Hematopoietic multipotent progenitor cell treated with erythropoietin and hydrocortisone succinate and interleukin-3 and kit ligand, for 8 days (in vitro differentiated cells): ENCODE measurements at regions not wholly inside any gene's neighbourhood (a gene's known extent, or its start where the extent isn't known, plus 50 kb on each side); places are given as distances from the start of the nearest gene placed in this dataset.

Source experiments
- DNase-seq: peaks from one replicate; pipeline ENCODE4 v3.0.0-alpha.2; 2015

DNA sequence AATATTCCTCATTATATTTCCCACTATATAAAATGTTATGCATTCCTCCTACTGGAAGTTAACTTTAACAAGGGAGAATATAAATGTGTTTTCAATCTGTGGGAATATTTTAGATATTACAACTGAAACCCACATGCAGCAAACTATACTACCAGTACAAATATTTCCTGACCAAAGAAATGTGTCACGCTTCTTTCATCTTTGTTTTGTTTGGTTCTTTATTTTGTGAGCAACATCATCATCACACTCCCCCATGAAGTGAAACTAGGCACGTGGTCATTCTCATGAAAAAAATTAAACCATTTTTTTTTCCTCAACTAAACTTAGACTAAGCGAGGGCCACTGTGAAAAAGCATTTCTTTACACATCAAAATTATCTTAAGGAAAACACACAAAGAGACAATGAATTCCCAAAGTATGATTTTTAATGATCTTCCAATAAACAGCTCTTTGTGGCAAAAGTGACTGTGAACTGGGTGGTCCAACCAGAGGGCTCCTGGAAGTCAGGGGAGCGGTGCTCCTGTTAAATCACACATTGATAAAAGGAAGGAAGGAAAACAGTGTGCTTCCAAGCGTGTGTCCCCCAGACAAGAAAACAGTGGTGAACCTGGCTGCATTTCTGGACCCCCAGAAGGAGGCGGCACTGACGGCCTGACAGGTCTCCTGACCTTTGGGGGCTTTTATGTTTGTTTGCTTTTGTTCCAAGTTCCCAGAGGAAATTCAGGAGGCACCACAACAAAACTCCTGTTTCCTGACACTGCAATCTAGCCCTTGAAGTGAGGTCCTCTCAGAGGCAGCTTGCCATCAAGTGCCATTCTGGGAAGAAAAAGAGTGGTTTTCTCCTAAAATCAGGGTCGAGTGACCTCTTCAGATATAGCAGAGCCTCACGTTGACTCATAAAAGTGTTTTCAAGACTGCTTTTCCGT lies 166.8 kb upstream of the FOXQ1 start:
- DNase-seq: no peak

GRCh38 chr6:1143655-1144054 lies 168.2 kb upstream of the FOXQ1 start:
- DNase-seq: no peak

GRCh38 chr6:1139155-1139890 lies 172.6 kb upstream of the FOXQ1 start:
- no peak for DNase-seq

GRCh38 chr6:1137849-1138248 lies 174.0 kb upstream of the FOXQ1 start:
- DNase-seq: no peak

DNA sequence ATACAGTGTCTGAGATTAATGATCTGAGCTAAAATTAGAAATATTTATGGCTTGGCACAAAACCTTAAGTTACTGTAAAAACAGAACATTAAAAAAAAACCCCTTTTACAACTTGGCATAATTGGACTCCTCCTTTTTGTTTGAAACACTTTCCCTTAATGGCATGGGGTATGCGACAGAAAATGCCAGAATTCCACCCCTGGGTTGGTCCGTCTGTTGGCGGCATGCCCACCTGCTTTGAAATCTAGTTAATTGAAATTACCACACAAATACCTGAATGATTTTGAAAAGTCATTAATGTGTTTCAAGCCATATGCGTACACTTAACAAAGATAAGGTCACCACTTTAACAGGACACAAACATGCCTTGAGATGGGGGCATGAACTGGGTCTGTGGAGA lies 175.1 kb upstream of the FOXQ1 start:
- no peak for DNase-seq

- DNase-seq: no peak
These were observed 175.5 kb upstream of the FOXQ1 start for GRCh38 chr6:1136415-1136774.

GRCh38 chr6:1135726-1136414 lies 176.0 kb upstream of the FOXQ1 start:
- no peak for DNase-seq

DNA sequence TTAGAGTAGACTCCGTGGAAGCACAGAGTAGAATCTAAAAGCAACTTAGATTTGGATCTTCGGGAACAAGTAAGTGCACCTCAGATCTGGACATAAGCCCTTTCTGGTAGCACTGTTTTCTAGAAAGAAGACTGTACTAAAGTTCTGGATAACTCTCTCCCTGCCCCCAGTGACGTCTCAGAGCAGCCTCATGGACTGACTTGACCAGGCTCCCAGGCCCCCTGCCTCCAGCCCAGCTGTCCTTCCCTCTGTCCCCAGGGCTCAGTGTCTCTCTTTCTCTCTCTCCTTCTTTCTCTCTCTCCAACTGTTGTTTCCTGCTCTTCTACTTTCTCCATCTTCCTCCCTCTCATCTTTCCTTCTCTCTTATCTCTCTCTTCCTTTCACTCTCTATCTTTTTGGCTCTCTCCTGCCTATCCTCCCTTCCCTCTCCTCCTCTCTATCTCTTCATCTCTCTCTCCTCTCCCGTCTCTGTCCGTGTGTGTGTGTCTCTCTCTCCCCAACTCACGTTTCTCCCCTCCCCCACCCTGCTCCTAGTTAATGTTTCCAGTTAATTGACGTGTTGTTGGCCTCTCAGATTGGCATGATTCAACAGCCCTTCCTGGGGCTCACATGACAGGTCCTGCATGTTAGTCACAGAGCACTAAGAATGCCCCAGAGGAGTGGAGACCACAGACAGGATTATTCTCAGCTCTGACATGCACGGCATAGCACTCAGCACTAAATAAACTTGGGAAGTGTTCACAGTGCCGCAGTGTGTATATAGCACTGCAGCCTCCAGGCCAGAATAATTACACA lies 180.4 kb upstream of the FOXQ1 start:
- no peak for DNase-seq

GRCh38 chr6:1130709-1131108 lies 181.2 kb upstream of the FOXQ1 start:
- no peak for DNase-seq

GRCh38 chr6:1129131-1129530 lies 182.8 kb upstream of the FOXQ1 start:
- no peak for DNase-seq

DNA sequence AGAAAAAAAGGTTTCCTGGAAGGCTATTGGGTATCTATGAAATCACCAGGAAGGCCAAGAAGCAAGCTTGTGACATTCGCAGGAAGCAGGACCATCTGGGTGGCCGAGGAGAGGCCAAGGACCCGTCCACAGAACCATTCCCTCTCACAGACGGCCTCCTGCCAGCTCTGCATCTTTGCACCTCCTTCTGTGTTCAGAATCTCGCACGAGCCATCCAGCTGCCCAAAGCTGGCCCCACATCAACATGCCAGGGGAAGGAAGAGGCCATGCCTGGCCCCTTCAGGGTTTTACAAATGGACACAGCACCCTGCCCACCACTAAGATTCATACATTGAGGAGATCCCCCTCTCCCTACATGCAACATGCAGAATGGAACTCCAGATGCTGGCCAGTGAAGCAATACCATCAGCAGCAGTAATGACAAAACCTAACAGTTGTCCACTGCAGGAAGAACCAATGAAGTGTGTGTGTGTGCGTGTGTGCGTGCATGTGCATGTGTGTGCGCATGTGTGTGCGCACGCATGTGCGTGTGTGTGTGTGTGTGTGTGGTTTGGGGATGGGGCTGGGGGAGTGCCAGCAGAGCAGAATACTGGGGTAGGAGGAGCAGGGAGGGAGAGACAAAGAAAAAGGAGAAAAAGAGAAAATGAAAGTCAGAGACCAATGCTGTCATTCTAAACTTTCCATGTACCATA lies 184.2 kb upstream of the FOXQ1 start:
- DNase-seq: no peak

GRCh38 chr6:1127129-1127528 lies 184.8 kb upstream of the FOXQ1 start:
- DNase-seq: no peak

DNA sequence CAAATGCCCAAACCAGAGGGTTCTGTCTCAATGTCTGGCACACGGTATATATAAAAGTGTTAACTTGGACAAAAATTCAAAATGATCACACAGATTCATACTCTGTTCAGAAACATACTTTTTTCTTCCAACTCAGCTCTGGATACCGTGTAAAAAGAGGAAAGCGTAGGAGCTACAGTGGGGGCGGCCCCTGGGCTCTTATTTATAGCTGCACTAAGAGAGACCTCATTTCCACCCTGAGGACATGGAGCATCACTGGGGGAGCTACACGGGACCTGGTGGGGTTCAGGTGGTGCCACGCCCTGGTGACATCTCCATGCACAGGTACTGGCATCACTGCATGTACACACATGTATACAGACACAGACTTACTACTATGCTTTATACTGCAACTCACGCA lies 185.9 kb upstream of the FOXQ1 start:
- no peak for DNase-seq

- no peak for DNase-seq
These were observed 186.6 kb upstream of the FOXQ1 start for GRCh38 chr6:1125297-1125696.

GRCh38 chr6:1124885-1125284 lies 187.0 kb upstream of the FOXQ1 start:
- DNase-seq: no peak

- DNase-seq: no peak
These were observed 188.2 kb upstream of the FOXQ1 start for GRCh38 chr6:1123386-1124375.

DNA sequence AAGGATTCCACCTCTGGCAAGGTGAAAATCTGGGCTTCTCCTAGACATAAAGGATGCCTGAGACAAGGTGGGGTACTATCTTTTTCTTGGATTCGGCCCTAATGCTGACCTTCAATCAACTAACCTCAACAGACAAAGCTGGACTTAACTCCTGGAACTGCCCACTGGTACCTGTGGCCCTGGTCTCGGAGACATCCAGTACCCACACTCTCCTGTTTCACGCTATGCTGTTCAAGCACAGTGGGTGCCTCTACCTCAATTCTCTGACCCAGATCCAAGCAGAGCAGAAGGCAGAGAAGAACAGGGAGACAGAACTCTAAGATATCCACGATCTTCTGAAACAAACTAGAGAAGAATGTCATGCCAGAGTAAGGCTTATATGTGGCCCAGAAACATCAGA lies 189.8 kb upstream of the FOXQ1 start:
- no peak for DNase-seq

- DNase-seq: no peak
These were observed 193.6 kb upstream of the FOXQ1 start for GRCh38 chr6:1118287-1118647.

- no peak for DNase-seq
These were observed 194.2 kb upstream of the FOXQ1 start for GRCh38 chr6:1117530-1118286.

DNA sequence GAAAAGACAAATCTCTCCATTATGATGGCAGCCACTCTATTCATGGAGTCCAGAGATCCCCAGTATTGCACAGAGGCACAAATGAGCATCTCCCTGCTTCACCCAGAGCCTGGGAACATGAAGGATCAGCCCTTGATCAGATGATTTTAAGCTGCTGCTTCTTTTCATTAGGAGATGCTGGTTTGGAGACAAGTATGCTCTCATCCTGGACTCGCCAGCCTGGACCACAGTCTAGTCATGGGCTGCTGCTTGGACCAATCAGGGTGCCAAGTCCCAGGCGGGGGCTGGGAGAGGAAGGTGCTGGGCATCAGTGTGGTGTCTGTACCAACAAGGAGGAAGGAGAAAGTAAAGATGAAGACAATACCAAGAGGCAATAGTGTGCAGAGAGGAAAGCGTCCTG lies 195.7 kb upstream of the FOXQ1 start:
- DNase-seq: no peak
